ENCODE measurements at regions not wholly inside any gene's neighbourhood (a gene's known extent, or its start where the extent isn't known, plus 50 kb on each side); places are given as distances from the start of the nearest gene placed in this dataset.

DNA sequence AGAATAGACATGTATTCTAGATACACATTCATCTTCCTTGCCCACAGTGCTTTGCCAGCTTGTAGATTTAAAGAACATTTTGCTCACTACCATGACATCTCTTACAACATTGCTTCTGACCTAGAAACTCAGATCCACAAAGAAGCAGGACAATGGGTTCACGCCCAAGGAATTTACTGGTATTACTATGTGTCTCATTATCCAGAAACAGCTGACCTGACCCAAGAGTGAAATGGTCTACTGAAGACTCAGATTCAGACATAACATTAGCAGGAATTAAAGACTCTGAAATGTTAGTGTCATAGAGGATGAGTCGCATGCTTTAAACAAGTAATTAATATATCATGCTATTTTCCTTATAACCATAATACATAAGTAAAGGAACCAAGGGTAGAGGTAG is 731.4 kb downstream of the GALC start:
- CTCF ChIA-PET = no interaction called here
- Histone ChIP-seq H3K9me3 (ENCODE audit: control insufficient read depth, insufficient read depth, low read depth, low read length) (no peaks in the 10 kb centered on the region), H3K36me3 (ENCODE audit: control insufficient read depth, insufficient read depth, low read length) (no peaks in the 10 kb centered on the region), H3K4me3 (ENCODE audit: low read depth in 2 of 2, low read length in 2 of 2) (no peak overlapping the region), H3K27me3 (ENCODE audit: control insufficient read depth, insufficient read depth, low read length) (no peaks in the 10 kb centered on the region), H3K27ac (ENCODE audit: low read length) (no peak overlapping the region), H3K4me1 (ENCODE audit: control insufficient read depth, insufficient read depth, low read length) (no peaks in the 10 kb centered on the region)
- BruUV-seq (replicated peaks) = no TSS peak
- in situ Hi-C loops (cut with HindIII; ENCODE audit: low pct_unique_long_range_greater_than_20kb, low sequenced_read_pairs) = no loop called here
- TF ChIP-seq REST (IDR thresholded peaks at IDR 0.05; ENCODE audit: insufficient read depth in 1 of 2, low read depth in 2 of 2, low read length in 1 of 2) = no peak
- TF ChIP-seq SIN3A (IDR thresholded peaks at IDR 0.05; ENCODE audit: borderline replicate concordance, insufficient read depth, low read depth, low read length) = no peak
- TF ChIP-seq TCF7L2 (IDR thresholded peaks at IDR 0.05; ENCODE audit: low read depth, low read length) = no peak
- no peak for TF ChIP-seq POLR2AphosphoS5 (IDR thresholded peaks at IDR 0.05; ENCODE audit: low read depth, low read length)
- TF ChIP-seq, protein P1, sequence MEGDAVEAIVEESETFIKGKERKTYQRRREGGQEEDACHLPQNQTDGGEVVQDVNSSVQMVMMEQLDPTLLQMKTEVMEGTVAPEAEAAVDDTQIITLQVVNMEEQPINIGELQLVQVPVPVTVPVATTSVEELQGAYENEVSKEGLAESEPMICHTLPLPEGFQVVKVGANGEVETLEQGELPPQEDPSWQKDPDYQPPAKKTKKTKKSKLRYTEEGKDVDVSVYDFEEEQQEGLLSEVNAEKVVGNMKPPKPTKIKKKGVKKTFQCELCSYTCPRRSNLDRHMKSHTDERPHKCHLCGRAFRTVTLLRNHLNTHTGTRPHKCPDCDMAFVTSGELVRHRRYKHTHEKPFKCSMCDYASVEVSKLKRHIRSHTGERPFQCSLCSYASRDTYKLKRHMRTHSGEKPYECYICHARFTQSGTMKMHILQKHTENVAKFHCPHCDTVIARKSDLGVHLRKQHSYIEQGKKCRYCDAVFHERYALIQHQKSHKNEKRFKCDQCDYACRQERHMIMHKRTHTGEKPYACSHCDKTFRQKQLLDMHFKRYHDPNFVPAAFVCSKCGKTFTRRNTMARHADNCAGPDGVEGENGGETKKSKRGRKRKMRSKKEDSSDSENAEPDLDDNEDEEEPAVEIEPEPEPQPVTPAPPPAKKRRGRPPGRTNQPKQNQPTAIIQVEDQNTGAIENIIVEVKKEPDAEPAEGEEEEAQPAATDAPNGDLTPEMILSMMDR (IDR thresholded peaks at IDR 0.05) = no peak
- intact Hi-C loops (cut with micrococcal nuclease; ENCODE audit: unreplicated experiment) = no loop called here
- POLR2A ChIA-PET = no interaction called here
- ATAC-seq (no peak), DNase-seq (ENCODE audit: low read depth, low spot score) (no peak)

GRCh38 chr14:87260460-87260859 is 732.5 kb downstream of the GALC start:
- Histone ChIP-seq H3K4me1 (ENCODE audit: control insufficient read depth, insufficient read depth, low read length) (no peaks in the 10 kb centered on the region), H3K27me3 (ENCODE audit: control insufficient read depth, insufficient read depth, low read length) (no peaks in the 10 kb centered on the region), H3K27ac (ENCODE audit: low read length) (no peak overlapping the region), H3K36me3 (ENCODE audit: control insufficient read depth, insufficient read depth, low read length) (no peaks in the 10 kb centered on the region), H3K4me3 (ENCODE audit: low read depth in 2 of 2, low read length in 2 of 2) (no peak overlapping the region), H3K9me3 (ENCODE audit: control insufficient read depth, insufficient read depth, low read depth, low read length) (no peaks in the 10 kb centered on the region)
- intact Hi-C loops (cut with micrococcal nuclease; ENCODE audit: unreplicated experiment) (no loop called here), in situ Hi-C loops (cut with HindIII; ENCODE audit: low pct_unique_long_range_greater_than_20kb, low sequenced_read_pairs) (no loop called here)
- ChIA-PET CTCF (no interaction called here), POLR2A (no interaction called here)
- DNase-seq (ENCODE audit: low read depth, low spot score) = no peak
- BruUV-seq (replicated peaks) = no TSS peak
- TF ChIP-seq, protein P1 (IDR thresholded peaks at IDR 0.05) = no peak
- no peak for TF ChIP-seq SIN3A (IDR thresholded peaks at IDR 0.05; ENCODE audit: borderline replicate concordance, insufficient read depth, low read depth, low read length)
- TF ChIP-seq TCF7L2 (IDR thresholded peaks at IDR 0.05; ENCODE audit: low read depth, low read length) = no peak
- no peak for TF ChIP-seq REST (IDR thresholded peaks at IDR 0.05; ENCODE audit: insufficient read depth in 1 of 2, low read depth in 2 of 2, low read length in 1 of 2)
- no peak for TF ChIP-seq POLR2AphosphoS5 (IDR thresholded peaks at IDR 0.05; ENCODE audit: low read depth, low read length)
- no peak for ATAC-seq

All from Panc1 (cell line).